Chondrocyte (in vitro differentiated cells): ENCODE measurements at regions not wholly inside any gene's neighbourhood (a gene's known extent, or its start where the extent isn't known, plus 50 kb on each side); places are given as distances from the start of the nearest gene placed in this dataset.

Source experiments
- DNase-seq: peaks from one replicate; pipeline ENCODE4 v3.0.0; 2021; ENCODE audit warnings: mixed read lengths, low spot score
- H3K27ac Mint-ChIP-seq: one replicate; pipeline ENCODE4 v1.8.0; 2021; ENCODE audit warnings: mild to moderate bottlenecking, moderate library complexity, mixed read lengths; ENCODE audit not compliant: unreplicated experiment
- H3K27me3 Mint-ChIP-seq: 2 replicates; pipeline ENCODE4 v1.8.0; 2021; ENCODE audit warnings: low read depth, mixed read lengths
- H3K36me3 Mint-ChIP-seq: 2 replicates; pipeline ENCODE4 v1.8.0; 2021; ENCODE audit warnings: low read depth, mixed read lengths
- H3K4me1 Mint-ChIP-seq: 2 replicates; pipeline ENCODE4 v1.8.0; 2021; ENCODE audit warnings: low read depth, mild to moderate bottlenecking, mixed read lengths
- H3K4me3 Mint-ChIP-seq: one replicate; pipeline ENCODE4 v1.8.0; 2021; ENCODE audit warnings: mild to moderate bottlenecking, moderate library complexity, mixed read lengths; ENCODE audit not compliant: unreplicated experiment
- H3K9me3 Mint-ChIP-seq: 2 replicates; pipeline ENCODE4 v1.8.0; 2021; ENCODE audit warnings: low read depth, mixed read lengths
- CTCF ChIP-seq: fragments of 200-600 bp; sonication (generic); IDR thresholded peaks from 2 replicates; pipeline ENCODE4 v1.5.0; 2021; ENCODE audit warnings: antibody characterized with exemption, mild to moderate bottlenecking, moderate library complexity

- Mint-ChIP-seq H3K27me3 (peaks cover 6% of the 10 kb centered on the region), H3K27ac (no peak overlapping the region), H3K4me3 (no peak overlapping the region), H3K4me1 (peaks cover 28% of the 10 kb centered on the region), H3K36me3 (no peaks in the 10 kb centered on the region), H3K9me3 (peaks cover 6% of the 10 kb centered on the region)
- DNase-seq, result no peak
- TF ChIP-seq CTCF, result no peak
Observed at GRCh38 chr15:70379134-70379533, 281.4 kb upstream of the TLE3 start.

GRCh38 chr15:70378126-70379031 lies 280.7 kb upstream of the TLE3 start:
- Mint-ChIP-seq H3K9me3 (peaks cover 6% of the 10 kb centered on the region), H3K27ac (no peak overlapping the region), H3K4me1 (peaks cover 28% of the 10 kb centered on the region), H3K27me3 (peaks cover 3% of the 10 kb centered on the region), H3K4me3 (no peak overlapping the region), H3K36me3 (no peaks in the 10 kb centered on the region)
- no peak for DNase-seq
- no peak for TF ChIP-seq CTCF

GRCh38 chr15:70376929-70377691 lies 279.4 kb upstream of the TLE3 start:
- Mint-ChIP-seq H3K9me3 (peaks cover 6% of the 10 kb centered on the region), H3K36me3 (peaks cover 1% of the 10 kb centered on the region), H3K4me1 (peaks cover 28% of the 10 kb centered on the region), H3K4me3 (peak overlapping the region; percentile 42), H3K27ac (no peak overlapping the region), H3K27me3 (peaks cover 6% of the 10 kb centered on the region)
- no peak for DNase-seq
- no peak for TF ChIP-seq CTCF

- TF ChIP-seq CTCF, result no peak
- H3K4me1 Mint-ChIP-seq, result peaks cover 28% of the 10 kb centered on the region
- no peaks in the 10 kb centered on the region for H3K9me3 Mint-ChIP-seq
- peak overlapping the region; percentile 42 for H3K4me3 Mint-ChIP-seq
- DNase-seq, result no peak
- H3K27me3 Mint-ChIP-seq, result peaks cover 13% of the 10 kb centered on the region
- H3K27ac Mint-ChIP-seq, result no peak overlapping the region
- H3K36me3 Mint-ChIP-seq, result peaks cover 1% of the 10 kb centered on the region
Observed at GRCh38 chr15:70376031-70376928, 278.6 kb upstream of the TLE3 start.

- Mint-ChIP-seq H3K27ac (no peak overlapping the region), H3K27me3 (peaks cover 20% of the 10 kb centered on the region), H3K4me1 (peaks cover 28% of the 10 kb centered on the region), H3K4me3 (no peak overlapping the region), H3K36me3 (peaks cover 1% of the 10 kb centered on the region), H3K9me3 (no peaks in the 10 kb centered on the region)
- no peak for DNase-seq
- TF ChIP-seq CTCF, result no peak
Observed at GRCh38 chr15:70375586-70375985, 277.9 kb upstream of the TLE3 start.
